H9 (cell line): ENCODE measurements at regions not wholly inside any gene's neighbourhood (a gene's known extent, or its start where the extent isn't known, plus 50 kb on each side); places are given as distances from the start of the nearest gene placed in this dataset.

Experiments
- DNase-seq: peaks from one replicate; pipeline ENCODE4 v3.0.0-alpha.2; 2017
- H2AFZ ChIP-seq: one replicate; pipeline ENCODE4 v1.6.1; 2013; ENCODE audit warnings: mild to moderate bottlenecking, low read length, control low read depth, moderate library complexity
- H2AK5ac ChIP-seq: 2 replicates; pipeline ENCODE4 v1.6.1; 2013; ENCODE audit warnings: low read length, control low read depth, mixed read lengths; ENCODE audit not compliant: insufficient read length
- H2BK120ac ChIP-seq: one replicate; pipeline ENCODE4 v1.6.1; 2013; ENCODE audit warnings: low read depth, mild to moderate bottlenecking, low read length, control low read depth, inconsistent platforms; ENCODE audit not compliant: poor library complexity, severe bottlenecking
- H2BK12ac ChIP-seq: 2 replicates; pipeline ENCODE4 v1.6.1; 2013; ENCODE audit warnings: low read length, control low read depth, mixed read lengths, low read depth; ENCODE audit not compliant: insufficient read length
- H2BK15ac ChIP-seq: 2 replicates; pipeline ENCODE4 v1.6.1; 2013; ENCODE audit warnings: low read depth, low read length, control low read depth
- H2BK20ac ChIP-seq: one replicate; pipeline ENCODE4 v1.6.1; 2013; ENCODE audit warnings: low read depth, mild to moderate bottlenecking, low read length, control low read depth, inconsistent platforms; ENCODE audit not compliant: poor library complexity, severe bottlenecking
- H2BK5ac ChIP-seq: 2 replicates; pipeline ENCODE4 v1.6.1; 2013; ENCODE audit warnings: low read length, control low read depth, mixed read lengths; ENCODE audit not compliant: insufficient read length
- H3K14ac ChIP-seq: 2 replicates; pipeline ENCODE4 v1.6.1; 2013; ENCODE audit warnings: low read length, control low read depth; ENCODE audit not compliant: insufficient read depth
- H3K18ac ChIP-seq: 2 replicates; pipeline ENCODE4 v1.6.1; 2013; ENCODE audit warnings: low read depth, mild to moderate bottlenecking, mixed read lengths, low read length, control low read depth; ENCODE audit not compliant: insufficient read length
- H3K23ac ChIP-seq: 2 replicates; pipeline ENCODE4 v1.6.1; 2013; ENCODE audit warnings: low read length, control low read depth, mixed read lengths, low read depth; ENCODE audit not compliant: insufficient read length
- H3K23me2 ChIP-seq: 2 replicates; pipeline ENCODE4 v1.6.1; 2013; ENCODE audit warnings: low read depth, mild to moderate bottlenecking, mixed read lengths, low read length, control low read depth; ENCODE audit not compliant: insufficient read length, poor library complexity, severe bottlenecking
- H3K27ac ChIP-seq: 2 replicates; pipeline ENCODE4 v1.5.1; 2013; ENCODE audit warnings: low read length, control low read depth, mixed read lengths, low read depth; ENCODE audit not compliant: insufficient read length
- H3K27me3 ChIP-seq: 2 replicates; pipeline ENCODE4 v1.6.1; 2013; ENCODE audit warnings: low read length, control low read depth, inconsistent platforms; ENCODE audit not compliant: insufficient read depth
- H3K4ac ChIP-seq: 2 replicates; pipeline ENCODE4 v1.6.1; 2013; ENCODE audit warnings: low read depth, mild to moderate bottlenecking, control low read depth, inconsistent platforms, low read length, moderate library complexity
- H3K4me1 ChIP-seq: 2 replicates; pipeline ENCODE4 v1.6.1; 2013; ENCODE audit warnings: low read length, control low read depth, inconsistent platforms; ENCODE audit not compliant: insufficient read depth
- H3K4me2 ChIP-seq: 2 replicates; pipeline ENCODE4 v1.6.1; 2013; ENCODE audit warnings: low read length, control low read depth, mixed read lengths; ENCODE audit not compliant: insufficient read length, insufficient read depth
- H3K56ac ChIP-seq: 2 replicates; pipeline ENCODE4 v1.6.1; 2013; ENCODE audit warnings: low read depth, mild to moderate bottlenecking, mixed read lengths, low read length, control low read depth; ENCODE audit not compliant: insufficient read length
- H3K79me1 ChIP-seq: 2 replicates; pipeline ENCODE4 v1.6.1; 2013; ENCODE audit warnings: low read depth, mild to moderate bottlenecking, moderate library complexity, low read length, control low read depth, inconsistent platforms; ENCODE audit not compliant: insufficient read depth, poor library complexity, severe bottlenecking
- H3K79me2 ChIP-seq: 2 replicates; pipeline ENCODE4 v1.6.1; 2013; ENCODE audit warnings: low read length, control low read depth, inconsistent platforms; ENCODE audit not compliant: insufficient read depth
- H3K9ac ChIP-seq: 2 replicates; pipeline ENCODE4 v1.6.1; 2013; ENCODE audit warnings: low read length, control low read depth, mixed read lengths; ENCODE audit not compliant: insufficient read length; ENCODE audit errors: extremely low read depth
- H3K9me3 ChIP-seq: one replicate; pipeline ENCODE4 v1.6.1; 2013; ENCODE audit warnings: low read depth, low read length, inconsistent platforms; ENCODE audit not compliant: control insufficient read depth
- H3T11ph ChIP-seq: one replicate; pipeline ENCODE4 v1.6.1; 2013; ENCODE audit warnings: mild to moderate bottlenecking, low read length, control low read depth, inconsistent platforms
- H4K20me1 ChIP-seq: one replicate; pipeline ENCODE4 v1.6.1; 2013; ENCODE audit not compliant: control insufficient read depth, insufficient read length, insufficient read depth
- H4K5ac ChIP-seq: 2 replicates; pipeline ENCODE4 v1.6.1; 2013; ENCODE audit warnings: low read depth, mild to moderate bottlenecking, mixed read lengths, low read length, control low read depth; ENCODE audit not compliant: insufficient read length
- H4K8ac ChIP-seq: replicated peaks from 2 replicates; pipeline ENCODE4 v1.6.1; 2013; ENCODE audit warnings: low read length, control low read depth, mixed read lengths, low read depth; ENCODE audit not compliant: insufficient read length
- H4K91ac ChIP-seq: 2 replicates; pipeline ENCODE4 v1.6.1; 2013; ENCODE audit warnings: low read depth, mild to moderate bottlenecking, moderate library complexity, mixed read lengths, low read length, control low read depth; ENCODE audit not compliant: insufficient read length
- H3K27ac Mint-ChIP-seq, 3 experiments: 2 replicates in 2 of 3; 3 replicates in 1 of 3; pipeline ENCODE4 v1.8.0; 2020 to 2021; ENCODE audit warnings: mixed read lengths in 3 of 3, mild to moderate bottlenecking in 1 of 3, moderate library complexity in 1 of 3
- H3K27me3 Mint-ChIP-seq: 2 replicates; pipeline ENCODE4 v1.8.0; 2021; ENCODE audit warnings: low read depth, mild to moderate bottlenecking, moderate library complexity, mixed read lengths
- H3K36me3 Mint-ChIP-seq, 3 experiments: 2 replicates in 2 of 3; 3 replicates in 1 of 3; pipeline ENCODE4 v1.8.0; 2020 to 2021; ENCODE audit warnings: low read depth in 3 of 3, mixed read lengths in 3 of 3; ENCODE audit not compliant: insufficient read depth in 1 of 3
- H3K4me1 Mint-ChIP-seq, 2 experiments: 2 replicates each; pipeline ENCODE4 v1.8.0; 2020; ENCODE audit warnings: mixed read lengths in 2 of 2
- H3K4me3 Mint-ChIP-seq, 2 experiments: 2 replicates in 1 of 2; 3 replicates in 1 of 2; pipeline ENCODE4 v1.8.0; 2020 to 2021; ENCODE audit warnings: mild to moderate bottlenecking in 2 of 2, mixed read lengths in 2 of 2, moderate library complexity in 1 of 2
- H3K9me3 Mint-ChIP-seq, 2 experiments: 2 replicates in 1 of 2; 3 replicates in 1 of 2; pipeline ENCODE4 v1.8.0; 2020; ENCODE audit warnings: mild to moderate bottlenecking in 2 of 2, mixed read lengths in 2 of 2, moderate library complexity in 1 of 2
- CTCF ChIP-seq: fragments of 200-600 bp; sonication (generic); conservative IDR thresholded peaks from 3 replicates; pipeline ENCODE4 v1.8.0; 2021; ENCODE audit warnings: antibody characterized with exemption, mild to moderate bottlenecking
- WGBS: extraction: QIAGEN DNeasy Blood & Tissue Kit; methylation state at CpG from one replicate; pipeline ENCODE4 v1.1.7; 2013; ENCODE audit warnings: missing lambda C conversion rate, low lambda C conversion rate, mixed read lengths; ENCODE audit not compliant: insufficient read length; ENCODE audit errors: extremely low coverage; 5-methylcytosine and 5-hydroxymethylcytosine counted together

GRCh38 chr4:11337287-11337686 lies 91.4 kb downstream of the HS3ST1 start:
- Histone ChIP-seq H4K91ac (no peak overlapping the region), H3K4ac (no peak overlapping the region), H3T11ph (no peak overlapping the region), H3K4me2 (no peak overlapping the region), H3K23me2 (no peaks in the 10 kb centered on the region), H3K27ac (no peak overlapping the region), H2BK15ac (no peak overlapping the region), H3K14ac (no peak overlapping the region), H3K23ac (no peak overlapping the region), H3K4me1 (no peaks in the 10 kb centered on the region), H3K18ac (no peak overlapping the region), H2BK5ac (no peak overlapping the region), H2BK120ac (no peak overlapping the region), H2AFZ (no peak overlapping the region), H3K9me3 (no peaks in the 10 kb centered on the region), H4K5ac (no peak overlapping the region), H2BK20ac (no peak overlapping the region), H2BK12ac (no peak overlapping the region), H3K56ac (no peak overlapping the region), H3K9ac (no peak overlapping the region), H4K8ac (no peak overlapping the region), H3K27me3 (no peaks in the 10 kb centered on the region), H3K79me1 (no peaks in the 10 kb centered on the region), H4K20me1 (no peaks in the 10 kb centered on the region), H3K79me2 (no peaks in the 10 kb centered on the region), H2AK5ac (no peak overlapping the region)
- no peaks in the 10 kb centered on the region for H3K36me3 Mint-ChIP-seq
- no peaks in the 10 kb centered on the region for H3K27me3 Mint-ChIP-seq
- H3K4me3 Mint-ChIP-seq, result no peak overlapping the region
- H3K4me1 Mint-ChIP-seq, result no peaks in the 10 kb centered on the region
- H3K27ac Mint-ChIP-seq, result no peak overlapping the region
- no peak for TF ChIP-seq CTCF
- no peak for DNase-seq
- WGBS, result no CpG with 5 or more reads among the region's 1 CpG
- no peaks in the 10 kb centered on the region for H3K9me3 Mint-ChIP-seq
